ENCODE measurements at regions not wholly inside any gene's neighbourhood (a gene's known extent, or its start where the extent isn't known, plus 50 kb on each side); places are given as distances from the start of the nearest gene placed in this dataset.
"Not testable (repeated sequence)": the region's sequence is repeated elsewhere in the genome, so short reads cannot be mapped to it uniquely, and the experiment has no call there.

DNA sequence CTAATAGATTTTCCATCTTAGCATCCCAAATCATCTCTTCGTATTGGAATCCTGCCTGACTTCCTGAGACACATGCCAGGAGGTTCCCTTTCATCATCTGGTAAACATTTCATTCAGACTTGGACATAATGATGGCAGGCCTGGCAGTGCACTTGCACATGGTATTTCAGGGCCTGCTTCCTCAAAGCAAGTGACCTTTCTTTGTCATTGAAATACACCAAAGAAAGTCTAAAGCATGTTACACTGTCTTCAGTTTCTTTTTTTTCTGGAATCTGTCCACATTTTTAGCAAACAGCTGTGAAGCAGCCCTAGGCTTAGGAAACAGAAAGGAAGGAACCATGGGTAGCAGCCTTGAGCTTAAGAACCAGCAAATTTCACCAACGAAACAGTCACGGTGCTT is 205.9 kb upstream of the VCX start:
- TF ChIP-seq, protein P1, sequence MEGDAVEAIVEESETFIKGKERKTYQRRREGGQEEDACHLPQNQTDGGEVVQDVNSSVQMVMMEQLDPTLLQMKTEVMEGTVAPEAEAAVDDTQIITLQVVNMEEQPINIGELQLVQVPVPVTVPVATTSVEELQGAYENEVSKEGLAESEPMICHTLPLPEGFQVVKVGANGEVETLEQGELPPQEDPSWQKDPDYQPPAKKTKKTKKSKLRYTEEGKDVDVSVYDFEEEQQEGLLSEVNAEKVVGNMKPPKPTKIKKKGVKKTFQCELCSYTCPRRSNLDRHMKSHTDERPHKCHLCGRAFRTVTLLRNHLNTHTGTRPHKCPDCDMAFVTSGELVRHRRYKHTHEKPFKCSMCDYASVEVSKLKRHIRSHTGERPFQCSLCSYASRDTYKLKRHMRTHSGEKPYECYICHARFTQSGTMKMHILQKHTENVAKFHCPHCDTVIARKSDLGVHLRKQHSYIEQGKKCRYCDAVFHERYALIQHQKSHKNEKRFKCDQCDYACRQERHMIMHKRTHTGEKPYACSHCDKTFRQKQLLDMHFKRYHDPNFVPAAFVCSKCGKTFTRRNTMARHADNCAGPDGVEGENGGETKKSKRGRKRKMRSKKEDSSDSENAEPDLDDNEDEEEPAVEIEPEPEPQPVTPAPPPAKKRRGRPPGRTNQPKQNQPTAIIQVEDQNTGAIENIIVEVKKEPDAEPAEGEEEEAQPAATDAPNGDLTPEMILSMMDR (IDR thresholded peaks at IDR 0.05): no peak
- TF ChIP-seq POLR2A (IDR thresholded peaks at IDR 0.05): no peak
- Histone ChIP-seq H3K4me1 (no peaks in the 10 kb centered on the region), H3K36me3 (no peaks in the 10 kb centered on the region), H3K27ac (no peak overlapping the region), H3K9me3 (no peaks in the 10 kb centered on the region), H3K27me3 (no peaks in the 10 kb centered on the region), H3K4me3 (replicated peaks in 1 of 3) (no peak overlapping the region)
- DNase-seq: no peak
- 59 to 69% methylated on average over 3 of the region's 3 CpGs for WGBS, 2 donors
- intact Hi-C loops (cut with DNase I): no loop called here

DNA sequence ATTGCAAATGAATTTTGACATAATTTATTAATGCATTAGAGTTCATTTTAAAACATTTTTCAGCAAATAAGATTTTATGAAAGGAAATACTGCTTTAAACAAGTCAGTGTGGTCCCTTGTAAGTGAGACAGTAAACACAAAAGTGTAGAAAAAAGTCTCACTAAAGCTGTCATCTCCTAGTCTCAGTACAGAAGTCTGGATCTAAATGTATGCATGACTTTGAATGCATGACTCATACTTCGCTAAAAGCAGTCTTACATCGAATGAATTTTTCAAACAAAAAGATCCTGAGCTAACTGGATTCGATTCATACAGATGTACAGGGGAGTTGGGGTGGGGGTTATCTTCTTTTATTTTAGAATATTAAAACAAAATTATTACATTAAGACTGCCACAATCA is 207.4 kb upstream of the VCX start:
- Histone ChIP-seq H3K4me1 (no peaks in the 10 kb centered on the region), H3K9me3 (no peaks in the 10 kb centered on the region), H3K36me3 (no peaks in the 10 kb centered on the region), H3K4me3 (replicated peaks in 1 of 3) (no peak overlapping the region), H3K27me3 (no peaks in the 10 kb centered on the region), H3K27ac (no peak overlapping the region)
- no peak for DNase-seq
- 84 to 86% methylated on average over 3 of the region's 3 CpGs for WGBS, 2 donors
- TF ChIP-seq, protein P1 (IDR thresholded peaks at IDR 0.05): no peak
- no peak for TF ChIP-seq POLR2A (IDR thresholded peaks at IDR 0.05)
- intact Hi-C loops (cut with DNase I): no loop called here

DNA sequence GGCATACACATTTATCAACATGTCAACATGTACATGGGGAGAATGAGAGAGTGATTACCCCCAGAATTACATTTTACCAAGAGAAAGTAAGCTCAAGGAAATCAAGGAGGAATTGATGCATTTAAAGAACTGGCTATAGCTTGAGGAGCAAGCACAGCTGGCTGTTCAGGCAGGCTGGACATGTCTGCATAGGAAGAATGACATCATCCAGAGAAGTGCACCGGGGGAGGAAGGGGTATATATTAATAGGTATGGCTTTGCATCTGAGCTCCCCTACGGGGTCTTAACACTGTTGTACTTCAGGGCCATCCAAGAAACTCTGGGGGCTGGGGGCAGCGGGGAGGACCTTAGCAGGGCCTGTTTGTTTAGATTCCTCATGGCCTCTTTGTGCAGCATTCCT is 222.4 kb upstream of the VCX start:
- no peaks in the 10 kb centered on the region for H3K27me3 ChIP-seq
- no peaks in the 10 kb centered on the region for H3K4me1 ChIP-seq
- TF ChIP-seq, protein P1 (IDR thresholded peaks at IDR 0.05): no peak
- TF ChIP-seq POLR2A (IDR thresholded peaks at IDR 0.05): no peak
- no peaks in the 10 kb centered on the region for H3K9me3 ChIP-seq
- no peak overlapping the region for H3K4me3 ChIP-seq (replicated peaks in 1 of 3)
- 58 to 64% methylated on average over 2 to 3 of the region's 3 CpGs for WGBS, 2 donors
- DNase-seq: no peak
- H3K36me3 ChIP-seq: no peaks in the 10 kb centered on the region
- intact Hi-C loops (cut with DNase I): no loop called here
- no peak overlapping the region for H3K27ac ChIP-seq

DNA sequence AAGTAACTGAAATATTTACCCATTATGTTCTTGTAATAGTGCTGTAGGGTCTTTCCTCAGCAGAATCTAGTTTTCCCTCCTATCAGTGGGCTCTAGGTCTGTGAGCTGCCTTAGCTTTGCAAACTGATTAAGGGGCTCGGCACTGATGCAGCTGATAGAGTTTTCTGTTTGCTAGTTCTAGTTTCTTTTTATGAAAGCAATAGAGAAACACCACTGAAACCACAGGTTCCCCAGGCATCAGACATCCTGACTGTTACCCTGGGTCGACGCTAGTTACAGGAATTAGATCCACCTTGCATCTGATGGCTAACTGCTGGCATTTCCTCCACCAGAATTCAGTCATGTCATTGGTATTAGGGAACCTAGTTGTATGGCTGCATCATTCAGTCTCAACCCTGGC is 225.0 kb upstream of the VCX start:
- Histone ChIP-seq H3K36me3 (no peaks in the 10 kb centered on the region), H3K4me1 (no peaks in the 10 kb centered on the region), H3K4me3 (replicated peaks in 1 of 3) (no peak overlapping the region), H3K27ac (no peak overlapping the region), H3K27me3 (no peaks in the 10 kb centered on the region), H3K9me3 (no peaks in the 10 kb centered on the region)
- no peak for DNase-seq
- intact Hi-C loops (cut with DNase I): no loop called here
- 85 to 100% methylated on average over 3 of the region's 3 CpGs for WGBS, 2 donors
- TF ChIP-seq, protein P1 (IDR thresholded peaks at IDR 0.05): no peak
- no peak for TF ChIP-seq POLR2A (IDR thresholded peaks at IDR 0.05)

DNA sequence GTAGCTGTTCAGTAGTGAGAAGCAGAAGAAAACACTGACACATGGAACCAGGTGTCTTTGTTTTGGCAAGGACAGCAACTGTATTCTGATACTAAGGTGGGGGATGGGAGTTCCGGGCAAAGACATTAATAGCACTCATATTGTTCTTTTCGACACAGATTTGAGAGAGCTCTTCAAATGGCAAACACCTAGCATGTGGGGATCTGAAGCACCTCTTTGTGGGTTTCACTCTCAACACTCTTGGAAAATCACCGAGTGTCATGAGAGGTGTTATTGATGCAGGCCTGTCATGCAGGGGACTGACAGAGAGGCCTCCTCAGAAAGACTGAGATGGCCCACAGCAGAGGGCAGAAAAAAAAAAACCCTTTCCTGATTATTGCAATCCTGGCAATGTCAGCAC is 228.4 kb upstream of the VCX start:
- no peak for TF ChIP-seq POLR2A (IDR thresholded peaks at IDR 0.05)
- TF ChIP-seq, protein P1 (IDR thresholded peaks at IDR 0.05): no peak
- Histone ChIP-seq H3K27ac (no peak overlapping the region), H3K9me3 (no peaks in the 10 kb centered on the region), H3K27me3 (no peaks in the 10 kb centered on the region), H3K36me3 (no peaks in the 10 kb centered on the region), H3K4me3 (replicated peaks in 1 of 3) (no peak overlapping the region), H3K4me1 (no peaks in the 10 kb centered on the region)
- intact Hi-C loops (cut with DNase I): no loop called here
- no peak for DNase-seq
- 39 to 47% methylated on average over 3 of the region's 3 CpGs for WGBS, 2 donors

DNA sequence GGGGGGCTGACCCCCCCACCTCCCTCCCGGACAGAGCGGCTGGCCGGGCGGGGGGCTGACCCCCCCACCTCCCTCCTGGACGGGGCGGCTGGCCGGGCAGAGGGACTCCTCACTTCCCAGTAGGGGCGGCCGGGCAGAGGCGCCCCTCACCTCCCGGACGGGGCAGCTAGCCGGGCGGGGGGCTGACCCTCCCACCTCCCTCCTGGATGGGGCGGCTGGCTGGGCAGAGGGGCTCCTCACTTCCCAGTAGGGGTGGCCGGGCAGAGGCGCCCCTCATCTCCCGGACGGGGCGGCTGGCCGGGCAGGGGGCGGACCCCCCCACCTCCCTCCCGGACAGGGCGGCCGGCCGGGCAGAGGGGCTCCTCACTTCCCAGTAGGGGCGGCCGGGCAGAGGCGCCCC is 234.3 kb upstream of the VCX start:
- H3K4me1 ChIP-seq; H3K27me3 ChIP-seq; DNase-seq; H3K4me3 ChIP-seq (replicated peaks in 1 of 3); H3K36me3 ChIP-seq; intact Hi-C loops (cut with DNase I); H3K9me3 ChIP-seq; H3K27ac ChIP-seq: not testable (repeated sequence)
- WGBS, 2 donors: no CpG with 5 or more reads among the region's 29 CpGs
